Activated T-cell treated with anti-CD3 and anti-CD28 coated beads, Interleukin-2, amount 50 U/mL, for 4 hours (primary cell): ENCODE measurements at regions not wholly inside any gene's neighbourhood (a gene's known extent, or its start where the extent isn't known, plus 50 kb on each side); places are given as distances from the start of the nearest gene placed in this dataset.
A peak's percentile ranks its signal among the peaks of the same experiment; 100 is the strongest.

Experiments
- ATAC-seq, 2 donors: fragments of 200-7000 bp; cut with Tn5 transposase; one replicate each; pipeline ENCODE4 v1.10.0; 2021
- DNase-seq: peaks from one replicate; pipeline ENCODE4 v3.0.0-alpha.2; 2020
- H3K27me3 Mint-ChIP-seq: one replicate; pipeline ENCODE4 v1.8.0; 2021; ENCODE audit warnings: low read depth, mixed read lengths
- H3K36me3 Mint-ChIP-seq: one replicate; pipeline ENCODE4 v1.8.0; 2022; ENCODE audit warnings: mixed read lengths; ENCODE audit not compliant: insufficient read depth
- H3K4me1 Mint-ChIP-seq: one replicate; pipeline ENCODE4 v1.8.0; 2021; ENCODE audit warnings: low read depth, mixed read lengths
- H3K4me3 Mint-ChIP-seq: one replicate; pipeline ENCODE4 v1.8.0; 2021; ENCODE audit warnings: mild to moderate bottlenecking, moderate library complexity, mixed read lengths
- H3K9me3 Mint-ChIP-seq: one replicate; pipeline ENCODE4 v1.8.0; 2021; ENCODE audit warnings: mixed read lengths

GRCh38 chr4:123480706-123481418 is 84.3 kb downstream of the SPRY1 start:
- no peaks in the 10 kb centered on the region for H3K27me3 Mint-ChIP-seq

GRCh38 chr4:123481717-123482116 is 85.1 kb downstream of the SPRY1 start:
- Mint-ChIP-seq H3K27me3 (no peaks in the 10 kb centered on the region), H3K4me3 (no peak overlapping the region), H3K36me3 (no peaks in the 10 kb centered on the region), H3K9me3 (no peaks in the 10 kb centered on the region), H3K4me1 (peaks cover 18% of the 10 kb centered on the region)
- DNase-seq (no peak), ATAC-seq (no peak)

More at GRCh38 chr4:123480706-123481418, 84.3 kb downstream of the SPRY1 start:
- Mint-ChIP-seq H3K36me3 (no peaks in the 10 kb centered on the region), H3K4me3 (no peak overlapping the region), H3K4me1 (peaks cover 18% of the 10 kb centered on the region), H3K9me3 (peaks cover 2% of the 10 kb centered on the region)
- DNase-seq = no peak
- ATAC-seq = no peak

GRCh38 chr4:123484291-123484926 is 87.8 kb downstream of the SPRY1 start:
- Mint-ChIP-seq H3K36me3 (no peaks in the 10 kb centered on the region), H3K27me3 (no peaks in the 10 kb centered on the region), H3K4me3 (no peak overlapping the region), H3K4me1 (peaks cover 6% of the 10 kb centered on the region), H3K9me3 (no peaks in the 10 kb centered on the region)
- DNase-seq (no peak), ATAC-seq (no peak)

GRCh38 chr4:123485601-123486000 is 89.0 kb downstream of the SPRY1 start:
- Mint-ChIP-seq H3K4me1 (peaks cover 6% of the 10 kb centered on the region), H3K4me3 (no peak overlapping the region), H3K27me3 (no peaks in the 10 kb centered on the region), H3K9me3 (no peaks in the 10 kb centered on the region), H3K36me3 (no peaks in the 10 kb centered on the region)
- no peak for DNase-seq
- ATAC-seq = no peak

- ATAC-seq (peak; percentile 85 to 96), DNase-seq (no peak)
- peaks cover 4% of the 10 kb centered on the region for H3K4me1 Mint-ChIP-seq
- H3K27me3 Mint-ChIP-seq = no peaks in the 10 kb centered on the region
- no peaks in the 10 kb centered on the region for H3K9me3 Mint-ChIP-seq
- no peak overlapping the region for H3K4me3 Mint-ChIP-seq
- H3K36me3 Mint-ChIP-seq = no peaks in the 10 kb centered on the region
Observed at GRCh38 chr4:123488916-123489315, 92.3 kb downstream of the SPRY1 start.

GRCh38 chr4:123495530-123495929 is 98.9 kb downstream of the SPRY1 start:
- Mint-ChIP-seq H3K9me3 (no peaks in the 10 kb centered on the region), H3K4me3 (no peak overlapping the region), H3K4me1 (no peaks in the 10 kb centered on the region), H3K36me3 (no peaks in the 10 kb centered on the region), H3K27me3 (peaks cover 2% of the 10 kb centered on the region)
- ATAC-seq (no peak), DNase-seq (no peak)

GRCh38 chr4:123496421-123496820 is 99.8 kb downstream of the SPRY1 start:
- no peaks in the 10 kb centered on the region for H3K9me3 Mint-ChIP-seq
- no peaks in the 10 kb centered on the region for H3K36me3 Mint-ChIP-seq
- no peak for DNase-seq
- no peak overlapping the region for H3K4me3 Mint-ChIP-seq
- no peaks in the 10 kb centered on the region for H3K4me1 Mint-ChIP-seq
- no peak for ATAC-seq
- H3K27me3 Mint-ChIP-seq = peaks cover 2% of the 10 kb centered on the region

GRCh38 chr4:123497340-123497739 is 100.7 kb downstream of the SPRY1 start:
- Mint-ChIP-seq H3K36me3 (no peaks in the 10 kb centered on the region), H3K4me1 (no peaks in the 10 kb centered on the region), H3K9me3 (no peaks in the 10 kb centered on the region), H3K4me3 (no peak overlapping the region), H3K27me3 (peaks cover 2% of the 10 kb centered on the region)
- DNase-seq (no peak), ATAC-seq (no peak)

- peaks cover 5% of the 10 kb centered on the region for H3K4me1 Mint-ChIP-seq
- H3K4me3 Mint-ChIP-seq = no peak overlapping the region
- H3K36me3 Mint-ChIP-seq = no peaks in the 10 kb centered on the region
- H3K27me3 Mint-ChIP-seq = peaks cover 30% of the 10 kb centered on the region
- DNase-seq = no peak
- ATAC-seq = no peak
- H3K9me3 Mint-ChIP-seq = no peaks in the 10 kb centered on the region
Observed at GRCh38 chr4:123501733-123502132, 105.1 kb downstream of the SPRY1 start.

- Mint-ChIP-seq H3K4me3 (no peak overlapping the region), H3K36me3 (no peaks in the 10 kb centered on the region), H3K27me3 (peaks cover 39% of the 10 kb centered on the region)
Observed at GRCh38 chr4:123503698-123504363, 107.2 kb downstream of the SPRY1 start.

GRCh38 chr4:123505095-123506010 is 108.8 kb downstream of the SPRY1 start:
- peak; percentile 53 to 54 for ATAC-seq
- no peak for DNase-seq
- H3K36me3 Mint-ChIP-seq = no peaks in the 10 kb centered on the region
- peaks cover 5% of the 10 kb centered on the region for H3K4me1 Mint-ChIP-seq
- H3K27me3 Mint-ChIP-seq = peaks cover 39% of the 10 kb centered on the region
- no peaks in the 10 kb centered on the region for H3K9me3 Mint-ChIP-seq
- peak overlapping the region; percentile 69 for H3K4me3 Mint-ChIP-seq

More at GRCh38 chr4:123503698-123504363, 107.2 kb downstream of the SPRY1 start:
- ATAC-seq = no peak
- no peak for DNase-seq
- no peaks in the 10 kb centered on the region for H3K9me3 Mint-ChIP-seq
- peaks cover 5% of the 10 kb centered on the region for H3K4me1 Mint-ChIP-seq

GRCh38 chr4:123506011-123506695 is 109.6 kb downstream of the SPRY1 start:
- peaks cover 5% of the 10 kb centered on the region for H3K4me1 Mint-ChIP-seq
- peaks cover 40% of the 10 kb centered on the region for H3K27me3 Mint-ChIP-seq
- peaks cover 6% of the 10 kb centered on the region for H3K9me3 Mint-ChIP-seq
- ATAC-seq = no peak
- no peaks in the 10 kb centered on the region for H3K36me3 Mint-ChIP-seq
- H3K4me3 Mint-ChIP-seq = peak overlapping the region; percentile 69
- no peak for DNase-seq

GRCh38 chr4:123507376-123507775 is 110.8 kb downstream of the SPRY1 start:
- no peaks in the 10 kb centered on the region for H3K36me3 Mint-ChIP-seq
- ATAC-seq (no peak), DNase-seq (no peak)
- H3K4me1 Mint-ChIP-seq = peaks cover 5% of the 10 kb centered on the region
- H3K9me3 Mint-ChIP-seq = peaks cover 6% of the 10 kb centered on the region
- peaks cover 40% of the 10 kb centered on the region for H3K27me3 Mint-ChIP-seq
- no peak overlapping the region for H3K4me3 Mint-ChIP-seq
